ENCODE measurements at regions not wholly inside any gene's neighbourhood (a gene's known extent, or its start where the extent isn't known, plus 50 kb on each side); places are given as distances from the start of the nearest gene placed in this dataset.

DNA sequence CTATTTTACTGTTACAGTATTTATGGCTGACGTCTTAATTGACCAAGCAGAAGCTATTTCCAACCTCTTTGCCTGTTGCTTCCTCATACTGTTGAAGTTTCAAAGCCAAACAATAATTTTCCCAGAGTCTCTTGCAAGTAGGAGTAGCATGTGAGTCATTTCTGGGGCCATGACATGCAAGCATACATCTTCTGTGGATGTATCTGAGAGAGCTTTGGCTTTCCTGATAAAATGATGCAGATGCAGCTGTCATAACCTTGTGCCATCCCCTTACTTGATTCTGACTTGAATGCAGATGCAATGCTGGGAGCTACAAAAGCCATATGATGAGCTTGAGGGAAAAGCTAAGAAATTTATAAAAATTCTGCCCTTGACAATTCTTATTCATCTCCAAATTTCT, 243.1 kb upstream of the TENM4 start:
- ChIA-PET POLR2A (no interaction called here), CTCF (no interaction called here)
- H3K4me3 Mint-ChIP-seq: no peak overlapping the region
- DNase-seq (no peak), ATAC-seq (no peak)
- H3K36me3 Mint-ChIP-seq (ENCODE audit: low read depth): no peaks in the 10 kb centered on the region
- H3K4me1 Mint-ChIP-seq (ENCODE audit: low read depth): no peaks in the 10 kb centered on the region
- no peak overlapping the region for H3K27ac Mint-ChIP-seq
- H3K27me3 Mint-ChIP-seq (ENCODE audit: low read depth): no peaks in the 10 kb centered on the region
- H3K9me3 Mint-ChIP-seq (ENCODE audit: insufficient read depth): no peaks in the 10 kb centered on the region

DNA sequence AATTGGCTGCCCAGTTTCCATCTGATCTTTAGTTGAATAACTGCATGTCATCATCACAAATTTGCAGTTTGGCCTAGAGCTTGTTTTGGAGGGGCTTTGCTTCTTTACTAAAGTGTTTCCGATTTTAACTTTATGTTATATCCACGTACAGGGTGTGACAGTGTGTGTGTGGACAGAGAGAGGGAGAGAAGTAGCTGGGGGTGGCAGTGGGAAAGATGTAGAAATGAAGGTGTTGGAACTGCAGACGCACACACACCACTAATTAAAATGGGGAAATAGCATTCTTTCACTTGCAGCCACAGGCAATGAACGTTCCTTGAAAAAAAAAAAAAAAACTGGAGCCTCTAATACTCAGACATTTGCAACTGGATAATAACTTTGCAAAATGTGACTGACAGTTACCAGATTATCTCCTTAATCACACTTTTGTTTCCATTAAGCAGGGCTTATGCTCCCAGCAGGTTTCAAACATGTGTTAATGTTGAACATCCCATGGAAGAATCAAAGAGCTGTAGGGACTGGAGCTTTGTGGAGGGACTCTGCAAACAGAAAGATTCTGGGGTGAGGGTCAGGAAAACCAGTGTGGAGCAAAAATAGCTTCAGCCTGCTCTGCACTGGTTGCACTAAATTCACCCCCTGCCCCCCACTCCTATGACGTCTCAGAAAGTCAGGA, 238.1 kb upstream of the TENM4 start:
- no peaks in the 10 kb centered on the region for H3K36me3 Mint-ChIP-seq (ENCODE audit: low read depth)
- no peaks in the 10 kb centered on the region for H3K27me3 Mint-ChIP-seq (ENCODE audit: low read depth)
- DNase-seq: no peak
- ChIA-PET POLR2A (no interaction called here), CTCF (no interaction called here)
- peaks cover 4% of the 10 kb centered on the region for H3K9me3 Mint-ChIP-seq (ENCODE audit: insufficient read depth)
- no peak for ATAC-seq
- H3K4me3 Mint-ChIP-seq: no peak overlapping the region
- no peaks in the 10 kb centered on the region for H3K4me1 Mint-ChIP-seq (ENCODE audit: low read depth)
- no peak overlapping the region for H3K27ac Mint-ChIP-seq

DNA sequence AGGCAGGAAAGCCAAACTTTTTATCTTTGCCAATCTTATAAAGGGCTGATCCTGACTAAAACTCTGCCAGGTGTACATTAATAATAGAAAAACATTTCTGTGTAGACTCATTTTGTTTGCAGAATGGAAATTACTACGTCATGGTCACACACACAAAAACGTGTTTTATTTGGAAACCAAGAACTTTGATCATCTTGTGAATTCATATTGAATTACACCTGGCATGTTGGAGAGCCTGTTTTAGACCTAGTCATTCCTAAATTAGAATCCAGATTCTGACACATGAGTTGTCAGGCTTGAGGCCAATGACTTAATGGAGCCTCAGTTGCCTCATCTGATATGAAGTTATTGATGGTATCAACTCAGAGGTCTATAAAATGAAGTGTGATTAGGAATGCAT, 235.6 kb upstream of the TENM4 start:
- Mint-ChIP-seq H3K27ac (no peak overlapping the region), H3K9me3 (ENCODE audit: insufficient read depth) (peaks cover 4% of the 10 kb centered on the region), H3K4me3 (no peak overlapping the region), H3K4me1 (ENCODE audit: low read depth) (no peaks in the 10 kb centered on the region), H3K27me3 (ENCODE audit: low read depth) (no peaks in the 10 kb centered on the region), H3K36me3 (ENCODE audit: low read depth) (no peaks in the 10 kb centered on the region)
- no peak for DNase-seq
- POLR2A ChIA-PET: no interaction called here
- CTCF ChIA-PET: no interaction called here
- ATAC-seq: no peak

DNA sequence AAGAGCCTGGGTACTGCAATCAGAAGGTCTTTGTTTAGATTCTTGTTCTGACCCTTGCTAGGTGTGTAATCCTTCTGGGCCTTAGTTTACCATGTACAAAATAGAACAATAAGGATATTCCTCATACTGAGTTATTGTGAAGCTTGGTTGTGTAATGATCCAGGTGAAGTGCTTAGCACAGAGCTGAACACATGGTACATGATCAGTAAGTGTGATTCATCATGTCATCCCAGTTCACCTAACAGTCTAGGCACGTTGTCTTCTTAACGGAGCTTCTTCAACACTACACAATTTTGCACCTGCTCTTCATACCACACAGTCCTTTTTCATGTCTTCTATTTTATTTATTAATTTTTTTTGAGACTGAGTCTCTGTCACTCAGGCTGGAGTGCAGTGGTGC, 234.3 kb upstream of the TENM4 start:
- ATAC-seq: no peak
- no peak overlapping the region for H3K4me3 Mint-ChIP-seq
- ChIA-PET POLR2A (no interaction called here), CTCF (no interaction called here)
- H3K27ac Mint-ChIP-seq: no peak overlapping the region
- H3K36me3 Mint-ChIP-seq (ENCODE audit: low read depth): no peaks in the 10 kb centered on the region
- no peaks in the 10 kb centered on the region for H3K27me3 Mint-ChIP-seq (ENCODE audit: low read depth)
- DNase-seq: no peak
- peaks cover 4% of the 10 kb centered on the region for H3K9me3 Mint-ChIP-seq (ENCODE audit: insufficient read depth)
- H3K4me1 Mint-ChIP-seq (ENCODE audit: low read depth): no peaks in the 10 kb centered on the region

DNA sequence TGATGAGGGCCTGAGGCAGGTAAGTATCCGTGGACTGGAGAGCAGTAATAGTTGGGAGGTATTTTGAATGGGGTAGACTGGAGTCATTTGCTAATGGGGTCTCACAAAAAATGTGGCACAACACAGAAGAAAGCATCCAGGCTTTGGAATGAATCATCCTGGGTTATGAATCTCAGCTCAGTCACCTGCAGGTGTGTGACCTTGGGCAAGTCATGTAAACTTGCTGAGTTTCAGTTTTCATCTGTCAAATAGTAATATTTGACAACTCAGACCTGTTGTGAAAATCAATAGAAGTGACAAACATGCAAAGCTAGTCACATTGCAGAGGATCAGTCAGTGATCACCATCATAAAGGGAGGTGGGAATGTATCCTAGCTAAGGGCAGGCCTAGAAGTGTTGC, 232.0 kb upstream of the TENM4 start:
- CTCF ChIA-PET: no interaction called here
- DNase-seq (no peak), ATAC-seq (no peak)
- no peak overlapping the region for H3K4me3 Mint-ChIP-seq
- POLR2A ChIA-PET: no interaction called here
- H3K27ac Mint-ChIP-seq: no peak overlapping the region
- H3K36me3 Mint-ChIP-seq (ENCODE audit: low read depth): no peaks in the 10 kb centered on the region
- H3K9me3 Mint-ChIP-seq (ENCODE audit: insufficient read depth): no peaks in the 10 kb centered on the region
- no peaks in the 10 kb centered on the region for H3K27me3 Mint-ChIP-seq (ENCODE audit: low read depth)
- no peaks in the 10 kb centered on the region for H3K4me1 Mint-ChIP-seq (ENCODE audit: low read depth)

DNA sequence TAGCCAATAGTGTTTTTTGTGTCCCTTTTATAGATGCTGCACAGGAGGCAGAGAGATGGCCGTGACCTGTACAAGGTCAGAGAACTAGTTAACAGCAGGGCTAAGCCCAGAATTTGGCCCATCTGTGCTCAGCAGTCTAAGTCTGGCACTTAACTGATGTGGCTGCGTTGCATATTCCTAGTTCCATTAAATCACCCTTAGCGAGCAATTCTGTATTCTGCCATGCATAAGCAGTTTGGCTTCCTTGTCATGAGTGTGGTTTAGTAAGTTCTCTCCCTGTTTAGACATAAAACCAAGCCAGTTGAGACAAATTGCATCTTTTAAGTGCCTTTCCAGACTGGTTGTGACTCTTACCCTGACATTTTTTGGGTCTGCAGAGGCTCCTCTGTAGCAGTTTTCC, 230.6 kb upstream of the TENM4 start:
- H3K4me1 Mint-ChIP-seq (ENCODE audit: low read depth): no peaks in the 10 kb centered on the region
- no peaks in the 10 kb centered on the region for H3K9me3 Mint-ChIP-seq (ENCODE audit: insufficient read depth)
- DNase-seq: no peak
- no peak overlapping the region for H3K4me3 Mint-ChIP-seq
- no peak for ATAC-seq
- H3K27me3 Mint-ChIP-seq (ENCODE audit: low read depth): no peaks in the 10 kb centered on the region
- H3K27ac Mint-ChIP-seq: no peak overlapping the region
- CTCF ChIA-PET: no interaction called here
- POLR2A ChIA-PET: no interaction called here
- H3K36me3 Mint-ChIP-seq (ENCODE audit: low read depth): no peaks in the 10 kb centered on the region

DNA sequence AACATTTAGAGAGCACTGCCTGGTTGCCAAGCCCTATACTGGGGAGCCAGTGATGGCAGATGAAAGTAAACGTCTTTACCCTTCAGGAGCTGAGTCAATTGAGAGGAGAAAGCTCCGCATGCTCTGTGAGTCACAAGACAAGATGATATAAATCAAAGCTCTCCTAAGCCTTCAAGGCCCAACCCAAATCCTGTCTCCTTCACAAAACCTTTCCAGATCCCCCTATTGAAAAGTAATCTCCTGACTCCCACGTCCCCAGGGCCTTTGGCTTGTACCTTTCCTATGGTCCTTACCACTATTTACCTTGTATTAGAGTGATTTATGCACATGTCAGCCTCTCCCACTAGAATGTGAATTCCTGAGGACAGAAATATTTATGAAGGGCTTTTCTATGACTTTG, 230.1 kb upstream of the TENM4 start:
- Mint-ChIP-seq H3K4me1 (ENCODE audit: low read depth) (no peaks in the 10 kb centered on the region), H3K27me3 (ENCODE audit: low read depth) (no peaks in the 10 kb centered on the region), H3K9me3 (ENCODE audit: insufficient read depth) (no peaks in the 10 kb centered on the region), H3K27ac (no peak overlapping the region), H3K4me3 (no peak overlapping the region), H3K36me3 (ENCODE audit: low read depth) (no peaks in the 10 kb centered on the region)
- ChIA-PET POLR2A (no interaction called here), CTCF (no interaction called here)
- ATAC-seq: no peak
- no peak for DNase-seq

DNA sequence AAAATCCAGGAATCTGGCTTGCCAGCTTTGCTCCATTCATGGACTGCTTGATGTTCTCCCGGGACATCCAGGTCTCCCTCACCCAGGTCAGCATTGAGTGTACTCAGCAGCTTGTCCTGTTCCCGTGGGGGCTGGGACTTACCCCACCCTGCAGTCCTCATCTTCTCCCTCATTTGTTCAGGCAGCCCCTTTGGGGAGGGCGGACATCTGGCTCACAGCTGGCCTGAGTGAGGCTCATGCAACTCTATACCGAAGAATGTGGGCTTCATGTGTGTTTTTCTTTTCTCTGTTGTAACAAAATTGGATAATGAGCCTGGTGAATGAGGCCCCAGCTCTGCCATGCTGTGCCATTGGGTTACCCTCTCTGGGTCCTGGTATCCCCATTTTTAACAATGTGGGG, 227.7 kb upstream of the TENM4 start:
- Mint-ChIP-seq H3K4me3 (no peak overlapping the region), H3K4me1 (ENCODE audit: low read depth) (no peaks in the 10 kb centered on the region), H3K27me3 (ENCODE audit: low read depth) (no peaks in the 10 kb centered on the region), H3K36me3 (ENCODE audit: low read depth) (no peaks in the 10 kb centered on the region), H3K27ac (no peak overlapping the region), H3K9me3 (ENCODE audit: insufficient read depth) (no peaks in the 10 kb centered on the region)
- ChIA-PET CTCF (no interaction called here), POLR2A (no interaction called here)
- no peak for DNase-seq
- no peak for ATAC-seq

DNA sequence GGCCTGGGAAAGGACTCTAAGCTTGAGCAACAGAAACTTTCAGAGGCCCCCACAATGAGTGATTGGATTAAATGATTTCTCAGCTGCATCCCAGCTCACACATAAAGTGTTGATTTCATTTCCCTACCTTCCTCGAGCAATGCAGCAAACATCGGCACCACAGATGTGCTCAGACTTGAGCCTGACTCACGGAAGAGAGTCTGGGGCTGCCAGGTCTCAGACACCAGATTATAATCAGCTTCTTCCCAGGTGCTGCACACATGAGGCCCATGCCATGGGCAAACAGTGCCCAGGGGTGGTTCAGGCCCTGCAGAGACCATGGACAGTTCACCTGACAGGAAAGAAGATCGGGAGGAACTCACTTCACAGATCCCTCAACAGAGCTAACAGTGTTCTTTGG, 226.6 kb upstream of the TENM4 start:
- Mint-ChIP-seq H3K27ac (no peak overlapping the region), H3K4me3 (no peak overlapping the region), H3K4me1 (ENCODE audit: low read depth) (no peaks in the 10 kb centered on the region), H3K27me3 (ENCODE audit: low read depth) (no peaks in the 10 kb centered on the region), H3K9me3 (ENCODE audit: insufficient read depth) (no peaks in the 10 kb centered on the region), H3K36me3 (ENCODE audit: low read depth) (no peaks in the 10 kb centered on the region)
- DNase-seq (no peak), ATAC-seq (no peak)
- POLR2A ChIA-PET: no interaction called here
- CTCF ChIA-PET: no interaction called here

DNA sequence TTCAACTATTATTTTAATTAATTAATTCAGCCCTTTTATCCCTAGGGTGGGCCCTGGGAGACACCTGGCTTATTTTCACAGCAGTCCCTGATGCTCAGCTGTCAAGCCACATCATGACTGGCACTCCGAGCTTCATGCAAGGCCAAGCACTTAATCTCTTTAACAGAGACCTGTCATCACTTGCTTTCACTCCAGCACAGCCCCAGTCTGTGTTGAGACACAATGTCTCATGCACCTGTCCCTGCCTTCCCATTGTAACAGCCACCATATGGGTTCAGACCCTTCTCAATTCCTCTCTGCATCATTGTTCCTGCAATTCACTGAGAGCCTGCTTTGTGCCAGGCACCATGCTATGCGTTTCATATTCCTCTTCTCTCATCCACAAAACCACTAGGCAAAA, 222.2 kb upstream of the TENM4 start:
- no peak overlapping the region for H3K27ac Mint-ChIP-seq
- no peaks in the 10 kb centered on the region for H3K36me3 Mint-ChIP-seq (ENCODE audit: low read depth)
- no peak for DNase-seq
- H3K4me1 Mint-ChIP-seq (ENCODE audit: low read depth): no peaks in the 10 kb centered on the region
- no peak overlapping the region for H3K4me3 Mint-ChIP-seq
- no peaks in the 10 kb centered on the region for H3K9me3 Mint-ChIP-seq (ENCODE audit: insufficient read depth)
- ATAC-seq: no peak
- POLR2A ChIA-PET: no interaction called here
- CTCF ChIA-PET: no interaction called here
- no peaks in the 10 kb centered on the region for H3K27me3 Mint-ChIP-seq (ENCODE audit: low read depth)

DNA sequence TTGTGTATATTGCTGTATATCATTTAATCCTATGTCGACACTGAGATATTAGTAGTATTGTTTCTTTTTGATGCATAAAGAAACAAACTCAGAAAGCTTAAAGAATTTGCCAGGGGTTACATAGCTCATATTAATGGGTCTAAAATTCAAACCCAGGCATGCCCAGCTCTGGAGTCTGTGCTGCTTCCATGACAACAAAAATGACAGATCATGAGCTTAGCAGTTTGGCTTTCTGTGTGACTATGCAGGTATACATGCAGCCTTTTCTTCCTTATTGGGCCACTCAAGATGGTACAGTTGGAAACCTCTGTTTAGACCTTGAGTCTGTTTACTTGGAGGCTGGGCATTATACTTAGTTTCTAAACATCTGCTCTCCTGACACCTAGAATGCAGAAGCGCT, 220.5 kb upstream of the TENM4 start:
- ChIA-PET POLR2A (no interaction called here), CTCF (no interaction called here)
- no peaks in the 10 kb centered on the region for H3K36me3 Mint-ChIP-seq (ENCODE audit: low read depth)
- H3K4me3 Mint-ChIP-seq: no peak overlapping the region
- no peaks in the 10 kb centered on the region for H3K9me3 Mint-ChIP-seq (ENCODE audit: insufficient read depth)
- no peaks in the 10 kb centered on the region for H3K27me3 Mint-ChIP-seq (ENCODE audit: low read depth)
- no peak overlapping the region for H3K27ac Mint-ChIP-seq
- no peaks in the 10 kb centered on the region for H3K4me1 Mint-ChIP-seq (ENCODE audit: low read depth)
- ATAC-seq (no peak), DNase-seq (no peak)

DNA sequence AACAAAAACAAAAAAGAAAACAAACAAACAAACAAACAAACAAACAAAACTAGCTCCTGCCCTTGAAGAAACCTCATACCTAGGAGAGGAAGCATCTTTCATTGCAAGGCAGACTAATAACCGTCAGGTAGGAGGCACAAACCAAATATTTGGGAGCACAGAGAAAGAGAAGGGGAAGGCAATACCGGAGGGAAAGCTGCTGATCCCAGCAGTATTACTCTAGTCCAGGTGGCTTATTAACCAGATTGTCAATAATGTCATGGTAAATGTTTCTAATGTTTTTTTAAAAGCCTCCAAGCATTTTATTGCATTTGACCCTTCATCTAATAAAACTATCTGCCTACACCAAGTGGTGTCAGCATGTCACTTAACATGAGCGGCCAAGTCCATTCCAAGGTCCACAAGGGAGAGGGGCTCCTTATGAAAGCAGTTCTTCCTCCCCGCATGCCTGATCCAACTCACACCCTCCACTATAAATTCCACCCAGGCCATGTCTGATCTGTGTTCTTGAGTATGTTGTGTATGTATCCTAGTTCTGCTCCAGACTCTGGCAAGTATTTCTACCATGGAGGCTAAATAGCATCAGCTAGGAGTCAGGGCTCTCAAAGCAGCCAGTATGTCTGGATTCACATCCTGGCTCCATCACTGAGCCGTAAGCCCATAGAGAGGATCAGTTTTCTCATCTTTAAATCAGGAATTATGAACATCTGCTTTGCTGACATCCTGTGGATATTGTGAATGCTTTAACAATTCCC, 208.1 kb upstream of the TENM4 start:
- DNase-seq (no peak), ATAC-seq (no peak)
- Mint-ChIP-seq H3K36me3 (ENCODE audit: low read depth) (no peaks in the 10 kb centered on the region), H3K4me1 (ENCODE audit: low read depth) (no peaks in the 10 kb centered on the region), H3K27me3 (ENCODE audit: low read depth) (no peaks in the 10 kb centered on the region), H3K27ac (no peak overlapping the region), H3K9me3 (ENCODE audit: insufficient read depth) (peaks cover 4% of the 10 kb centered on the region), H3K4me3 (no peak overlapping the region)
- ChIA-PET CTCF (no interaction called here), POLR2A (no interaction called here)

DNA sequence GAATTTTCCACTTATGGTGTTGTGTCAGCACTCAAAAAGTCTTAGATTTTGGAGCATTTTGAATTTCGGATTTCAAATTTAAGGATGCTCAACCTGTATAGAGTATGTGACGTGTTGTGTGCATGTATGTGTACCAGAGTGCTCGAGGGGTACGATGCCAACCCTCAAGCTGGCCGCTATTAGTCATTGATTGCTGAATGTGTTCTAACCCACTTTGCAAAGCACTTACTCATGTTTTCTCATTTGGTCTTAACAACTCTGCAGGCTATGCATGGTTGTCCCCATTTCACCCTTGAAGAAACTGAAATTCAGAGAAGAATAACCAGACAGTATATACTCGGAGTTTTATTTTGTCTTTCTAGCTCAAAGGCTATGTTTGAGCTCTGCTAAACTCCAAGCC, 196.4 kb upstream of the TENM4 start:
- Mint-ChIP-seq H3K4me1 (ENCODE audit: low read depth) (no peaks in the 10 kb centered on the region), H3K36me3 (ENCODE audit: low read depth) (no peaks in the 10 kb centered on the region), H3K9me3 (ENCODE audit: insufficient read depth) (peaks cover 1% of the 10 kb centered on the region), H3K4me3 (no peak overlapping the region), H3K27ac (no peak overlapping the region), H3K27me3 (ENCODE audit: low read depth) (no peaks in the 10 kb centered on the region)
- ATAC-seq: no peak
- no peak for DNase-seq
- ChIA-PET POLR2A (no interaction called here), CTCF (no interaction called here)
